Panc1 (cell line): ENCODE measurements at regions not wholly inside any gene's neighbourhood (a gene's known extent, or its start where the extent isn't known, plus 50 kb on each side); places are given as distances from the start of the nearest gene placed in this dataset.

Source experiments
- ATAC-seq: fragments of 200-7000 bp; cut with Tn5 transposase; 2 replicates; pipeline ENCODE4 v1.9.1; 2020; ENCODE audit warnings: mild to moderate bottlenecking, moderate library complexity
- BruUV-seq: library from RNA; stranded (reverse); fragments of 400-500 nt; replicated peaks from 2 replicates; lab custom pipeline; 2021; lab: Mats Ljungman, UMichigan
- CTCF ChIA-PET: fragments of 300-600 bp; sonication (Branson Sonifier 250); formaldehyde crosslinking; loops from one replicate; lab custom pipeline; 2022; ENCODE audit warnings: antibody characterized with exemption; lab: Charles Lee
- POLR2A ChIA-PET: fragments of 300-600 bp; sonication (Branson Sonifier 250); formaldehyde crosslinking; loops from one replicate; lab custom pipeline; 2022; ENCODE audit warnings: antibody characterized with exemption; lab: Charles Lee
- DNase-seq: peaks from one replicate; pipeline ENCODE4 v3.0.0-alpha.2; 2010; ENCODE audit warnings: low read depth, low spot score
- H3K27ac ChIP-seq: 2 replicates; pipeline ENCODE4 v1.5.1; 2011; ENCODE audit warnings: mild to moderate bottlenecking, low read length, inconsistent platforms
- H3K27me3 ChIP-seq: fragments of 200-500 bp; sonication (Bioruptor generic); 2 replicates; pipeline ENCODE4 v1.6.0; 2014; ENCODE audit warnings: low read length, inconsistent platforms; ENCODE audit not compliant: control insufficient read depth, insufficient read depth
- H3K36me3 ChIP-seq: fragments of 200-500 bp; sonication (Bioruptor generic); 2 replicates; pipeline ENCODE4 v1.5.1; 2014; ENCODE audit warnings: inconsistent platforms, mild to moderate bottlenecking, low read length, moderate library complexity; ENCODE audit not compliant: control insufficient read depth, insufficient read depth
- H3K4me1 ChIP-seq: 2 replicates; pipeline ENCODE4 v1.5.1; 2011; ENCODE audit warnings: inconsistent platforms, mild to moderate bottlenecking, low read length, moderate library complexity; ENCODE audit not compliant: control insufficient read depth, insufficient read depth
- H3K4me3 ChIP-seq, 2 experiments: 2 replicates each; pipeline ENCODE4 v1.5.1; 2011 to 2012; ENCODE audit warnings: low read depth in 2 of 2, low read length in 2 of 2, mild to moderate bottlenecking in 2 of 2, inconsistent platforms in 1 of 2, moderate library complexity in 1 of 2
- H3K9me3 ChIP-seq: fragments of 200-500 bp; sonication (Bioruptor generic); 2 replicates; pipeline ENCODE4 v1.5.1; 2014; ENCODE audit warnings: low read depth, mild to moderate bottlenecking, inconsistent platforms, low read length, moderate library complexity; ENCODE audit not compliant: control insufficient read depth, insufficient read depth
- CTCF ChIP-seq: fragments of 450-650 bp; IDR thresholded peaks from 2 replicates; pipeline ENCODE4 v1.5.1; 2017; ENCODE audit warnings: mild to moderate bottlenecking
- POLR2AphosphoS5 ChIP-seq: IDR thresholded peaks from 2 replicates; pipeline ENCODE4 v1.6.1; 2012; ENCODE audit warnings: mild to moderate bottlenecking, low read depth, low read length, moderate library complexity
- REST ChIP-seq, 2 experiments: IDR thresholded peaks; 2 replicates each; pipeline ENCODE4 v1.6.1; 2011 to 2012; ENCODE audit warnings: low read depth in 2 of 2, control low read depth in 1 of 2, low read length in 1 of 2, mild to moderate bottlenecking in 1 of 2, moderate library complexity in 1 of 2; ENCODE audit not compliant: insufficient read depth in 1 of 2
- SIN3A ChIP-seq: IDR thresholded peaks from 2 replicates; pipeline ENCODE4 v1.6.1; 2012; ENCODE audit warnings: low read depth, mild to moderate bottlenecking, low read length, moderate library complexity, borderline replicate concordance; ENCODE audit not compliant: insufficient read depth
- TCF7L2 ChIP-seq: IDR thresholded peaks from 2 replicates; pipeline ENCODE4 v1.6.1; 2011; ENCODE audit warnings: mild to moderate bottlenecking, low read depth, low read length, inconsistent platforms
- in situ Hi-C: cut with HindIII; loops from 2 replicates; pipeline ENCODE4 v1.10.0; 2016; ENCODE audit warnings: low sequenced_read_pairs, low pct_unique_long_range_greater_than_20kb
- intact Hi-C: fragments of 100-400 bp; cut with micrococcal nuclease; formaldehyde crosslinking; loops from one replicate; pipeline ENCODE4 v1.10.0; 2022; ENCODE audit not compliant: unreplicated experiment

DNA sequence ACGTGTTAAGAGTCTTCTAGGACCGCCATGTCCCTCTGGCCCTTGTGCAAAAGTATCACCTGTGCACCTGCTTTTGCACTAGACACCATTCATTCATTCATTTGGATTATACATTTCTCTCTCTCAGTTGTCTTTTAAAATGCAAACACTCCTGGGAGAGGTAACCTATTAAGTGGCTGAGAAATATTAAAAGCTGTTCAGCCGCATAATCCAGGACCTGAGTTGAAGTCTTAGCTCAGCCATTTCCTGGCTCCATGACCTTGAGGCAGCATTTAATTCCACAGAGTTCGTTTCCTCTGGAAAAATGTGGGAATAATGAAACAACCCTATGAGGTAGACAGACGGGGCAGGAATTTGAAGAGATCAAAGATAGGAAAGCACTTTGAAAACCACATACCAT lies 251.6 kb downstream of the RPS24 start:
- POLR2A ChIA-PET: no interaction called here
- no peak overlapping the region for H3K27ac ChIP-seq
- H3K36me3 ChIP-seq: no peaks in the 10 kb centered on the region
- peaks cover 3% of the 10 kb centered on the region; the same call in 1 of the 2 replicates for H3K27me3 ChIP-seq
- BruUV-seq: no TSS peak
- ATAC-seq (no peak), DNase-seq (no peak)
- no peak overlapping the region for H3K4me3 ChIP-seq
- H3K9me3 ChIP-seq: no peaks in the 10 kb centered on the region
- no peaks in the 10 kb centered on the region for H3K4me1 ChIP-seq
- intact Hi-C loops (no loop called here), in situ Hi-C loops (no loop called here)
- TF ChIP-seq REST (IDR thresholded peaks at IDR 0.05; ENCODE audit: insufficient read depth in 1 of 2, low read depth in 2 of 2, low read length in 1 of 2): no peak
- TF ChIP-seq CTCF: no peak
- no peak for TF ChIP-seq SIN3A
- no peak for TF ChIP-seq POLR2AphosphoS5
- no peak for TF ChIP-seq TCF7L2
- CTCF ChIA-PET: no interaction called here

- Histone ChIP-seq H3K9me3 (no peaks in the 10 kb centered on the region), H3K36me3 (no peaks in the 10 kb centered on the region), H3K4me3 (no peak overlapping the region), H3K4me1 (no peaks in the 10 kb centered on the region), H3K27me3 (peaks cover 3% of the 10 kb centered on the region; the same call in 1 of the 2 replicates), H3K27ac (no peak overlapping the region)
- TF ChIP-seq TCF7L2: no peak
- TF ChIP-seq SIN3A: no peak
- TF ChIP-seq CTCF: no peak
- no peak for TF ChIP-seq REST (IDR thresholded peaks at IDR 0.05; ENCODE audit: insufficient read depth in 1 of 2, low read depth in 2 of 2, low read length in 1 of 2)
- TF ChIP-seq POLR2AphosphoS5: no peak
- ATAC-seq (no peak), DNase-seq (no peak)
- ChIA-PET POLR2A (no interaction called here), CTCF (no interaction called here)
- in situ Hi-C loops: no loop called here
- intact Hi-C loops: no loop called here
- BruUV-seq: no TSS peak
These were observed 252.5 kb downstream of the RPS24 start for GRCh38 chr10:78286186-78286585.
